CD4-positive, alpha-beta memory T cell (primary cell): ENCODE measurements at regions not wholly inside any gene's neighbourhood (a gene's known extent, or its start where the extent isn't known, plus 50 kb on each side); places are given as distances from the start of the nearest gene placed in this dataset.

Source experiments
- CTCF ChIA-PET: fragments of 350-600 bp; sonication (Branson Sonifier 250); formaldehyde crosslinking; loops from one replicate; lab custom pipeline; 2021; ENCODE audit warnings: inconsistent platforms; ENCODE audit not compliant: partially characterized antibody; lab: Charles Lee
- POLR2A ChIA-PET: fragments of 350-600 bp; sonication (Branson Sonifier 250); formaldehyde crosslinking; loops from one replicate; lab custom pipeline; 2021; ENCODE audit not compliant: partially characterized antibody; lab: Charles Lee
- DNase-seq, 5 donors: peaks; one replicate each; pipeline versions ENCODE4 v3.0.0 to v3.0.0-alpha.2; 2020 to 2022; ENCODE audit warnings: mixed read lengths in 1 of 5
- H3K27ac ChIP-seq: one replicate; pipeline ENCODE4 v1.7.0; 2013; ENCODE audit warnings: low read depth, low read length
- H3K27me3 ChIP-seq: 2 replicates; pipeline ENCODE4 v1.7.0; 2013; ENCODE audit warnings: mild to moderate bottlenecking, low read length, moderate library complexity; ENCODE audit not compliant: insufficient read depth
- H3K36me3 ChIP-seq: 2 replicates; pipeline ENCODE4 v1.7.0; 2013; ENCODE audit warnings: mild to moderate bottlenecking, low read length, moderate library complexity; ENCODE audit not compliant: insufficient read depth
- H3K4me1 ChIP-seq: 2 replicates; pipeline ENCODE4 v1.7.0; 2013; ENCODE audit warnings: mild to moderate bottlenecking, low read length, moderate library complexity; ENCODE audit not compliant: insufficient read depth
- H3K4me3 ChIP-seq, 2 donors: one replicate each; pipeline ENCODE4 v1.7.0; 2013; ENCODE audit warnings: low read length in 2 of 2, mild to moderate bottlenecking in 1 of 2
- H3K9me3 ChIP-seq, 2 donors: one replicate each; pipeline ENCODE4 v1.7.0; 2013; ENCODE audit warnings: low read length in 2 of 2, control low read depth in 1 of 2; ENCODE audit not compliant: control insufficient read depth in 1 of 2
- H3K27ac Mint-ChIP-seq, 7 donors: one replicate each; pipeline ENCODE4 v1.8.0; 2020 to 2021; ENCODE audit warnings: mixed read lengths in 7 of 7, mild to moderate bottlenecking in 6 of 7, inconsistent platforms in 3 of 7, moderate library complexity in 3 of 7
- H3K27me3 Mint-ChIP-seq, 2 donors: one replicate each; pipeline ENCODE4 v1.8.0; 2020 to 2021; ENCODE audit warnings: mixed read lengths in 2 of 2
- H3K36me3 Mint-ChIP-seq, 2 donors: one replicate each; pipeline ENCODE4 v1.8.0; 2020 to 2021; ENCODE audit warnings: mixed read lengths in 2 of 2, inconsistent platforms in 1 of 2, mild to moderate bottlenecking in 1 of 2
- H3K4me1 Mint-ChIP-seq, 4 donors: one replicate each; pipeline ENCODE4 v1.8.0; 2020 to 2021; ENCODE audit warnings: mixed read lengths in 4 of 4, mild to moderate bottlenecking in 1 of 4
- H3K4me3 Mint-ChIP-seq, 8 donors: one replicate each; pipeline ENCODE4 v1.8.0; 2020 to 2021; ENCODE audit warnings: mixed read lengths in 8 of 8, mild to moderate bottlenecking in 7 of 8, moderate library complexity in 6 of 8, inconsistent platforms in 3 of 8
- H3K9me3 Mint-ChIP-seq, 8 donors: one replicate each; pipeline ENCODE4 v1.8.0; 2020 to 2021; ENCODE audit warnings: mixed read lengths in 8 of 8, mild to moderate bottlenecking in 5 of 8, inconsistent platforms in 3 of 8, moderate library complexity in 1 of 8
- intact Hi-C: fragments of 100-400 bp; cut with micrococcal nuclease; formaldehyde crosslinking; loops from one replicate; pipeline ENCODE4 v1.15.1; 2023

DNA sequence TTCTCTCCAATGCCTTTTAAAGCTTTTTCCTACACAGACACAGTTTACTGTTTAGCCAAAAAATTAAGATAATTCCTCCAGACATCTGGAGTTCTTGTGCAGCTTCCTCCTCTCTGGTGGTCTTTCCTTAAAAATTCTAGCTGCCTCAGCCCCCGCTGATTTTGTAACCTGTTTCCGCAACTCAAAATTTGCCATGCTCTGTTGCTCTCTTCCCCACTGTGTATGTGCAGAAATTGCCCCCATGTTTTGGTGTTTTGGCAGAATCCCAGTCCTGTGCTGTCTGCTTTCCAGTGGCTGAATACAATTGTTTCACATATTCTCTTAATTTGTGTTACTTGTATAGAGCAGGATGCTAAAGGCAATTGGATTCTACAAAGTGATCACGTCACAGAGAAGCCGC lies 151.7 kb upstream of the PRSS1 start:
- no peaks in the 10 kb centered on the region for H3K36me3 Mint-ChIP-seq
- Histone ChIP-seq H3K27ac (no peak overlapping the region), H3K4me1 (no peaks in the 10 kb centered on the region), H3K4me3 (no peak overlapping the region), H3K36me3 (no peaks in the 10 kb centered on the region), H3K27me3 (no peaks in the 10 kb centered on the region), H3K9me3 (no peaks in the 10 kb centered on the region)
- H3K9me3 Mint-ChIP-seq: no peaks in the 10 kb centered on the region
- peaks cover 0 to 2% of the 10 kb centered on the region in 2 donors for H3K27me3 Mint-ChIP-seq
- ChIA-PET POLR2A (no interaction called here), CTCF (interaction anchor here (1.5 kb wide), 1 partner anchor 9 kb away, joined by 4 read pairs; no protein-coding TSS in a partner anchor)
- no peak overlapping the region for H3K27ac Mint-ChIP-seq
- intact Hi-C loops: no loop called here
- no peaks in the 10 kb centered on the region for H3K4me1 Mint-ChIP-seq
- H3K4me3 Mint-ChIP-seq: no peak overlapping the region
- DNase-seq: no peak

DNA sequence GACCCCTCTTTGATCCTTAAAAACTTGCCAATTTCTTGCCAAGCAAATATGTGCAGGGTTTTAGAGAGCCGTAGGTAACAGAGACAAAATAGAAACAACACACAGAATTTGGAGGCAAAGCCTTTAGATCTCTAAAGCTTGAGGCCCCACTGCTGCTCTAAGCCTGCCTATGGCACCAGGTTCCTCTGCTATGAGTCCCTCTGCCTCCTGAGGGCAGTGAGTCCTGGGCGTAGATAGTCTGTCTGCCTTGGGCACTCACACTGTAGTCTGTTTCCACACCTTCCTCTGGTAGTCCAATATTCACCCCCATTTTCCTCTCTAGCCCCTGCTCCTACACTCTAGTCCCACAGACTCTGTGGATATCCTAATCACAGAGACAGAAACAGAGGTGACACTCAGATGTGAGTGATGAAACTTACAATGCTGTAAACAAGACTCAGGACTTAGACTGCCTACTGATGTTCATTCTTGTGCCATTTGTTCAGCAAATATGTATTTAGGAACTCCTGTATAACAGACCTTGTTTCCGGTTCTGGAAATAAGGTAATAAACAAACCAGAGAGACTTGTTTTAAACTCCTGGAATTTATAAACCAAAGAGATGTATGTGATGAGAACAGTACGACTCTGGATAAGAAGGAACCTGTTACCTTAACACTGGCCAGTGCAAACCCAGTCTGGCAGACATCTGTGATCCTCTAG lies 153.3 kb upstream of the PRSS1 start:
- H3K4me3 ChIP-seq: no peak overlapping the region
- Mint-ChIP-seq H3K27ac (no peak overlapping the region), H3K27me3 (peaks cover 0 to 2% of the 10 kb centered on the region in 2 donors), H3K4me1 (no peaks in the 10 kb centered on the region), H3K9me3 (no peaks in the 10 kb centered on the region), H3K4me3 (no peak overlapping the region), H3K36me3 (no peaks in the 10 kb centered on the region)
- H3K9me3 ChIP-seq: no peaks in the 10 kb centered on the region
- no peak overlapping the region for H3K27ac ChIP-seq
- H3K27me3 ChIP-seq: no peaks in the 10 kb centered on the region
- ChIA-PET POLR2A (no interaction called here), CTCF (interaction anchor here (1.1 kb wide), 1 partner anchor 36 kb away, joined by 3 read pairs; no protein-coding TSS in a partner anchor)
- no peaks in the 10 kb centered on the region for H3K4me1 ChIP-seq
- intact Hi-C loops: no loop called here
- no peak for DNase-seq
- no peaks in the 10 kb centered on the region for H3K36me3 ChIP-seq

DNA sequence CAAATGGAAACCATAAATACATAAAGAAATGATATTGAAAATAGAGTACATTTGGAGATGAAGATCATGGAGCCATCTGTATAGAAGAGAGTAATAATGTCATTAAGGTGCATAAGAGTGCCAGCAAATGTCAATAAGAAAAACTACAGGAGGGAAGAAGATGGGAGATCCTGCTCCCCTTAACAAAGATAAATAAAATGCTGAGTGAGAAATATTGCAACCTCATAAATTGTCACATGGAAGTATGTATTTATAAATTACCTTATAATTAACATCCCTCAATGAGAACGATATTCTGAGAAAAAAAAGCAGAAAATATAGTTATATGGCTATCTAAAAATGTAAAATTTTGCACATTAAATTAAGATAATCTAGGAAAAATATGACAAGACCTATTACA lies 155.2 kb upstream of the PRSS1 start:
- Histone ChIP-seq H3K9me3 (no peaks in the 10 kb centered on the region), H3K4me1 (no peaks in the 10 kb centered on the region), H3K36me3 (no peaks in the 10 kb centered on the region), H3K27ac (no peak overlapping the region), H3K27me3 (no peaks in the 10 kb centered on the region), H3K4me3 (no peak overlapping the region)
- no peak overlapping the region for H3K27ac Mint-ChIP-seq
- POLR2A ChIA-PET: no interaction called here
- peaks cover 0 to 2% of the 10 kb centered on the region in 2 donors for H3K27me3 Mint-ChIP-seq
- H3K4me1 Mint-ChIP-seq: no peaks in the 10 kb centered on the region
- H3K9me3 Mint-ChIP-seq: no peaks in the 10 kb centered on the region
- DNase-seq: no peak
- intact Hi-C loops: no loop called here
- CTCF ChIA-PET: interaction anchor here (0.9 kb wide), 1 partner anchor 10 kb away, joined by 4 read pairs; no protein-coding TSS in a partner anchor
- H3K36me3 Mint-ChIP-seq: no peaks in the 10 kb centered on the region
- no peak overlapping the region for H3K4me3 Mint-ChIP-seq

DNA sequence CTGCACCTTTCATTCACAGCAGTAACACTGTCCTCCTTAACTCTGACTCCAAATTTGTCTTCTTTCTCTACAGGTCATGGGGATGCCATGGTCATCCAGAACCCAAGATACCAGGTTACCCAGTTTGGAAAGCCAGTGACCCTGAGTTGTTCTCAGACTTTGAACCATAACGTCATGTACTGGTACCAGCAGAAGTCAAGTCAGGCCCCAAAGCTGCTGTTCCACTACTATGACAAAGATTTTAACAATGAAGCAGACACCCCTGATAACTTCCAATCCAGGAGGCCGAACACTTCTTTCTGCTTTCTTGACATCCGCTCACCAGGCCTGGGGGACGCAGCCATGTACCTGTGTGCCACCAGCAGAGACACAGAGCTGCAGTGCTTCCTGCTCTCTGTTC lies 156.2 kb upstream of the PRSS1 start:
- intact Hi-C loops: no loop called here
- Histone ChIP-seq H3K36me3 (no peaks in the 10 kb centered on the region), H3K27ac (no peak overlapping the region), H3K9me3 (no peaks in the 10 kb centered on the region), H3K27me3 (no peaks in the 10 kb centered on the region), H3K4me1 (no peaks in the 10 kb centered on the region), H3K4me3 (no peak overlapping the region)
- H3K27ac Mint-ChIP-seq: peak overlapping the region in 1 of 7 donors; percentile 51
- no peaks in the 10 kb centered on the region for H3K4me1 Mint-ChIP-seq
- H3K9me3 Mint-ChIP-seq: no peaks in the 10 kb centered on the region
- DNase-seq: no peak
- ChIA-PET CTCF (interaction anchor here (0.7 kb wide), 1 partner anchor 11 kb away, joined by 3 read pairs; no protein-coding TSS in a partner anchor), POLR2A (interaction anchor here (1.2 to 1.7 kb wide), 3 partner anchors 196 to 216 kb away, joined by 3 to 7 read pairs (median 6); no protein-coding TSS in a partner anchor)
- no peaks in the 10 kb centered on the region for H3K36me3 Mint-ChIP-seq
- H3K4me3 Mint-ChIP-seq: peak overlapping the region in 2 of 8 donors; percentile 21 to 23
- H3K27me3 Mint-ChIP-seq: peaks cover 0 to 2% of the 10 kb centered on the region in 2 donors

DNA sequence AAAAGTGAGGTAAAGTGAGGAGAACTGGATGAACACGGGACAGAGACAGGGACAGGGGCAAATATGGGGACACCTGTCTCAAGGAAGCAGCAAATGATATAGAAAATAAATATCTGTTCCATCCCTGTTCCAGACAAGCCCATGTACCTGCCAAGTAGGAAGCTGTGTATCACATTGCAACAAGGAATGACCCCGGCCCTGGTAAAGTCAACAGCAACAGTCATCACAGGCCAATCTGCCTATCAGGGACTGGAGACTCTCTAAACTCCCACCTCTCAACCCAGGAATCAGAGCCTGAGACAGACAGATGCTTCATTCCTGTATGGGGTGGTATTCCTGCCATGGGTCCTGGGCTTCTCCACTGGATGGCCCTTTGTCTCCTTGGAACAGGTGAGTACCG lies 156.6 kb upstream of the PRSS1 start:
- POLR2A ChIA-PET: interaction anchor here (1.2 to 1.7 kb wide), 3 partner anchors 196 to 216 kb away, joined by 3 to 7 read pairs (median 6); no protein-coding TSS in a partner anchor
- Mint-ChIP-seq H3K9me3 (no peaks in the 10 kb centered on the region), H3K4me1 (no peaks in the 10 kb centered on the region), H3K36me3 (no peaks in the 10 kb centered on the region), H3K4me3 (peak overlapping the region in 3 of 8 donors; percentile 21 to 51 (median 23)), H3K27ac (peak overlapping the region in 2 of 7 donors; percentile 7 to 51), H3K27me3 (no peaks in the 10 kb centered on the region)
- Histone ChIP-seq H3K9me3 (no peaks in the 10 kb centered on the region), H3K27me3 (no peaks in the 10 kb centered on the region), H3K4me1 (no peaks in the 10 kb centered on the region), H3K36me3 (no peaks in the 10 kb centered on the region), H3K4me3 (no peak overlapping the region), H3K27ac (no peak overlapping the region)
- DNase-seq: no peak
- intact Hi-C loops: no loop called here
- CTCF ChIA-PET: interaction anchor here (0.7 kb wide), 1 partner anchor 11 kb away, joined by 3 read pairs; no protein-coding TSS in a partner anchor

DNA sequence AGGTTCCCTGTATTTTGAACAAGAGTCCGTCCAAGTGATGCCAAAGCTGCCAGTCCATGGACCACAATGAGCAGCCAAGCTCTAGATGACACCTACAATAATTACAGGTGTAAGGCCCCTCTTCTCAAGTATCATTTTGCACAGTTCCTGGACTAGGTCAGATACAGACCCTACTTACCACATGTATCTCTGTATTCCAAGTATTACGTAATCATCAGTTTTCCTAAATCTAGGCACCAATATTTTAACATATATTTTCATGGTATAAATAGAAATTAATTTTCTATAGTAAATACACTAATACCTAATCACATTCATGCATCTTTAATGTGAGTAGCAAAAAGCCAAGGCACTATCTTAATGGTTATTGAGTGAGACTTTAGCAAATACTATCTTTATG lies 157.0 kb upstream of the PRSS1 start:
- intact Hi-C loops: no loop called here
- POLR2A ChIA-PET: interaction anchor here (1.2 to 1.7 kb wide), 3 partner anchors 197 to 217 kb away, joined by 3 to 7 read pairs (median 6); no protein-coding TSS in a partner anchor
- no peaks in the 10 kb centered on the region for H3K36me3 ChIP-seq
- Mint-ChIP-seq H3K9me3 (no peaks in the 10 kb centered on the region), H3K27me3 (no peaks in the 10 kb centered on the region), H3K4me1 (peaks cover 0 to 3% (median 2%) of the 10 kb centered on the region in 4 donors), H3K36me3 (no peaks in the 10 kb centered on the region), H3K27ac (peak overlapping the region in 1 of 7 donors; percentile 7), H3K4me3 (no peak overlapping the region)
- CTCF ChIA-PET: interaction anchor here (0.7 kb wide), 1 partner anchor 12 kb away, joined by 3 read pairs; no protein-coding TSS in a partner anchor
- no peak overlapping the region for H3K27ac ChIP-seq
- no peak overlapping the region for H3K4me3 ChIP-seq
- no peaks in the 10 kb centered on the region for H3K27me3 ChIP-seq
- no peaks in the 10 kb centered on the region for H3K4me1 ChIP-seq
- no peak for DNase-seq
- H3K9me3 ChIP-seq: no peaks in the 10 kb centered on the region

DNA sequence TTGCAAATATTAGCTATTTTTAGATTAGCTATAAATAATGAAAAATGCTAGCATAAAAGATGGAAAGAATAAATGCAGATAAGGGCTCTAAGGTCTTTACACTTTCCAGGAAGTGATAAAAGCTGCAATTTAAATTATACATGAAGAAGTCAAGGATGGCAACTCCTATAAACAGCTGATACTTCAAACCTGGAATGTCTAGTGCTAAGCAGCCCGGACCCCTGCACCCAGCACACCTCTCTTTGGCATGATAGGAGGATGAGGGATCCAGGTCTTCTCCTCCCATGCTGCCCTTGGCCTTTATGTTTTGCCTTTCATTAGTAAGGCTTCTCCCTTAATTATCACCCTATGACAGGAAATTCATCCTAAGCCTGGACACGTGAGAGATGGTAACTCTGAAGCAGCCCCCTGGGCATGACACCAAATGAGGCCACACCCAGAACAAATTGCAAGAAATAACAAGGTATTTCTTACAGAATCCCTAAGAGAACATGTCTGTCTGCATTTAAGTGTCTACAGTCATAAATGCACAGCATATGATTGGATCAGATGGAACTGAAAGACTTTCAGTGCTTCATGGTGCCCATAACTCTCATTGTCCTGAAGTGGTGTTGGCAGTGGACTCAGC lies 158.3 kb upstream of the PRSS1 start:
- H3K27me3 Mint-ChIP-seq: no peaks in the 10 kb centered on the region
- H3K27ac Mint-ChIP-seq: no peak overlapping the region
- no peaks in the 10 kb centered on the region for H3K9me3 Mint-ChIP-seq
- no peak overlapping the region for H3K4me3 Mint-ChIP-seq
- H3K4me3 ChIP-seq: no peak overlapping the region
- H3K27me3 ChIP-seq: no peaks in the 10 kb centered on the region
- H3K9me3 ChIP-seq: no peaks in the 10 kb centered on the region
- no peak for DNase-seq
- CTCF ChIA-PET: interaction anchor here (1.1 to 1.5 kb wide), 3 partner anchors 10 to 56 kb away, joined by 3 to 4 read pairs (median 3); no protein-coding TSS in a partner anchor
- H3K4me1 ChIP-seq: no peaks in the 10 kb centered on the region
- H3K36me3 ChIP-seq: no peaks in the 10 kb centered on the region
- H3K36me3 Mint-ChIP-seq: no peaks in the 10 kb centered on the region
- intact Hi-C loops: no loop called here
- H3K27ac ChIP-seq: no peak overlapping the region
- H3K4me1 Mint-ChIP-seq: peaks cover 3 to 7% (median 4%) of the 10 kb centered on the region in 4 donors
- POLR2A ChIA-PET: no interaction called here
